Astrocyte (in vitro differentiated cells and primary cell): ENCODE measurements at regions not wholly inside any gene's neighbourhood (a gene's known extent, or its start where the extent isn't known, plus 50 kb on each side); places are given as distances from the start of the nearest gene placed in this dataset.

Source experiments
- CTCF ChIP-seq: IDR thresholded peaks from 2 replicates; pipeline ENCODE4 v1.5.1; 2011; ENCODE audit warnings: low read depth, mild to moderate bottlenecking, inconsistent platforms, low read length, moderate library complexity; ENCODE audit not compliant: insufficient read depth
- EZH2 ChIP-seq: IDR thresholded peaks from 2 replicates; pipeline ENCODE4 v1.6.1; 2012; ENCODE audit warnings: mild to moderate bottlenecking, low read length, inconsistent platforms; ENCODE audit not compliant: insufficient read depth

GRCh38 chr5:109486200-109486804, 76.5 kb upstream of the PJA2 start:
- TF ChIP-seq EZH2 (no peak), CTCF (no peak)
